ENCODE measurements at regions not wholly inside any gene's neighbourhood (a gene's known extent, or its start where the extent isn't known, plus 50 kb on each side); places are given as distances from the start of the nearest gene placed in this dataset.

DNA sequence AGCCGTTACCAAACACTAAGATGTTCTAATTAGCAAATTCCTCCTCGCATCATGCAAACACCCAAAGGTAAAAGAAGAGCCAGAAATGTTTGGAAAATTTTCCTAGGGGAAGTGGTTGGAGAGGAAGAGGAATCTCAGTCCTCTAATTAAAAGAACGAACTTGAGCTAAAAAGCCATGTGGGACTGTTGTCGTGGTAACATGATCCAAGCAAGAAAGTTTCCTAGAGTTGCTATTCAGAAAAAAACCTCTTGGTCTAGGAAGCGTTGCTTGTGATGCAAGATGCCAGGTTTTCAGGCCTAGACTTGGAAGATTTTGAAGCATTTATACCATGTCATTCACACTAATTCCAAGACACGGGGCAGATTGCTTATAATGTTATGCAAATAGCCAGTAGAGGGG, 106.8 kb upstream of the DOK5 start:
- no peak for ATAC-seq (ENCODE audit: low read depth in 2 of 2)
- H3K9me3 Mint-ChIP-seq = peaks cover 0 to 3% (median 0%) of the 10 kb centered on the region in 7 donors
- H3K4me3 Mint-ChIP-seq = no peak overlapping the region
- Histone ChIP-seq H3K4me3 (ENCODE audit: low read depth, low read length) (no peak overlapping the region), H3K27me3 (ENCODE audit: control insufficient read depth, insufficient read depth, low read length) (no peaks in the 10 kb centered on the region), H3K4me1 (ENCODE audit: control insufficient read depth, insufficient read depth, low read length, poor library complexity, severe bottlenecking) (no peaks in the 10 kb centered on the region), H3K27ac (ENCODE audit: insufficient read depth, low read length, poor library complexity, severe bottlenecking) (no peak overlapping the region), H3K9me3 (ENCODE audit: control insufficient read depth in 2 of 2, low read length in 2 of 2) (no peaks in the 10 kb centered on the region), H3K36me3 (ENCODE audit: control insufficient read depth, insufficient read depth, low read length) (no peaks in the 10 kb centered on the region)
- H3K4me1 Mint-ChIP-seq = no peaks in the 10 kb centered on the region
- peaks cover 8% of the 10 kb centered on the region for H3K27me3 Mint-ChIP-seq
- no peak overlapping the region for H3K27ac Mint-ChIP-seq
- no peaks in the 10 kb centered on the region for H3K36me3 Mint-ChIP-seq
- DNase-seq = no peak

DNA sequence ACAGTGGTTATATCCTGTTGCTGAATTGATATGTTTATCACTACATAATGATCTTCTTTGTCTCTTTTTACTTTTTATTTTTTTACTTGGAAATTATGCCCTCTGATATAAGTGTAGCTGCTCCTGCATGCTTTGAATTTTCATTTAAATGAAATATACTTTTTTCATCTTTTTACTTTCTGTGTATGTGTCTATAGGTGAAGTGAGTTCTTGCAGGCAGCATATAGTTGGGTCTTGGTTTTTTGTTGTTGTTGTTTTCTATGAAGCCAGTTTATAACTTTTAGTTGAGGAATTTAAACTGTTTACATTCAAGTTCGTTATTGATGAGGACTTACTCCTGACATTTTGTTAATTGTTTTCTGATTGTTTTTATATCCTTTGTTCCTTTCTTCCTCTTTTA, 103.1 kb upstream of the DOK5 start:
- no peaks in the 10 kb centered on the region for H3K36me3 ChIP-seq (ENCODE audit: control insufficient read depth, insufficient read depth, low read length)
- no peak overlapping the region for H3K4me3 Mint-ChIP-seq
- no peaks in the 10 kb centered on the region for H3K4me1 ChIP-seq (ENCODE audit: control insufficient read depth, insufficient read depth, low read length, poor library complexity, severe bottlenecking)
- no peaks in the 10 kb centered on the region for H3K36me3 Mint-ChIP-seq
- H3K9me3 Mint-ChIP-seq = peaks cover 0 to 4% (median 0%) of the 10 kb centered on the region in 7 donors
- no peak overlapping the region for H3K27ac ChIP-seq (ENCODE audit: insufficient read depth, low read length, poor library complexity, severe bottlenecking)
- no peak for ATAC-seq (ENCODE audit: low read depth in 2 of 2)
- H3K27me3 ChIP-seq (ENCODE audit: control insufficient read depth, insufficient read depth, low read length) = no peaks in the 10 kb centered on the region
- no peaks in the 10 kb centered on the region for H3K4me1 Mint-ChIP-seq
- H3K27me3 Mint-ChIP-seq = peaks cover 8% of the 10 kb centered on the region
- no peak for DNase-seq
- no peak overlapping the region for H3K4me3 ChIP-seq (ENCODE audit: low read depth, low read length)
- H3K9me3 ChIP-seq (ENCODE audit: control insufficient read depth in 2 of 2, low read length in 2 of 2) = no peaks in the 10 kb centered on the region
- H3K27ac Mint-ChIP-seq = no peak overlapping the region

DNA sequence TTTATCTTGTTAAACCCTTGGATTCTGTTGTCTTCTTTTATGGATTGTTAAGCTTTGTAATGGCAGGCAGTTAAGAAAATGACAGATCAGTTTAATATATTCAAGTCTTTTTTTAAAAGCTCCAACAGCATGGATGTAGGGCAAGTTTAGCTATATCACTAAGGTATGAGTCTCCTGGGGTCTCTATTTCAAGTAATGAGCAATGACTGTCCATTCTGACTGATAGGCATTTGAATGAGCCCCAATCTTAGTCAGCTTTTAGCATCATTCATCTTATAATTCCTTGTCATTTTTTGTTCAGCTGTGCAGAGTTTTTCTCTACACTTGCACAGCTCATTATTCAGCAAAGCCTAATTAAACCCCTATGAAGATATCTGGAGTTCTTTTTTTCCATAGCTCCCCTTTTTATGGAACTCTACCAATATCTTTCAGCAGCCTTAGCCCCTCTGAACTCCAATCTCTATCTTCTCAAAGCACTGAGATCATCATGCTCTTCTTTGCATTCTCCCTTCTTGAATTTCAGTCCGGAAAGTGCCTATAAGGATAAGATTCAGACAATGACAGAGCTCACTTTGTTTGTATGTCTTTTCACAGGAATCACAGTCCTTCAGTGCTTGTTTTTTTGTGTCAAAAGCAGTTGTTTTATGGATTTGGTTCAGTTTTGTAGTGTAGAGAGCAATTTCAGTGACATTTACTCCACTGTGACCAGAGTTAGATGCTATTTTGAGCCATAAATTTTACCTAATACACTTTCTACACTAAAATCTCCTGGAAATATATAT, 97.2 kb upstream of the DOK5 start:
- DNase-seq (no peak), ATAC-seq (ENCODE audit: low read depth in 2 of 2) (no peak)
- Mint-ChIP-seq H3K9me3 (peaks cover 0 to 4% (median 0%) of the 10 kb centered on the region in 7 donors), H3K27ac (no peak overlapping the region), H3K27me3 (peaks cover 8% of the 10 kb centered on the region), H3K36me3 (no peaks in the 10 kb centered on the region), H3K4me3 (no peak overlapping the region), H3K4me1 (no peaks in the 10 kb centered on the region)
- Histone ChIP-seq H3K4me1 (ENCODE audit: control insufficient read depth, insufficient read depth, low read length, poor library complexity, severe bottlenecking) (no peaks in the 10 kb centered on the region), H3K27me3 (ENCODE audit: control insufficient read depth, insufficient read depth, low read length) (peaks cover 2% of the 10 kb centered on the region), H3K4me3 (ENCODE audit: low read depth, low read length) (no peak overlapping the region), H3K9me3 (ENCODE audit: control insufficient read depth in 2 of 2, low read length in 2 of 2) (no peaks in the 10 kb centered on the region), H3K27ac (ENCODE audit: insufficient read depth, low read length, poor library complexity, severe bottlenecking) (no peak overlapping the region), H3K36me3 (ENCODE audit: control insufficient read depth, insufficient read depth, low read length) (no peaks in the 10 kb centered on the region)

DNA sequence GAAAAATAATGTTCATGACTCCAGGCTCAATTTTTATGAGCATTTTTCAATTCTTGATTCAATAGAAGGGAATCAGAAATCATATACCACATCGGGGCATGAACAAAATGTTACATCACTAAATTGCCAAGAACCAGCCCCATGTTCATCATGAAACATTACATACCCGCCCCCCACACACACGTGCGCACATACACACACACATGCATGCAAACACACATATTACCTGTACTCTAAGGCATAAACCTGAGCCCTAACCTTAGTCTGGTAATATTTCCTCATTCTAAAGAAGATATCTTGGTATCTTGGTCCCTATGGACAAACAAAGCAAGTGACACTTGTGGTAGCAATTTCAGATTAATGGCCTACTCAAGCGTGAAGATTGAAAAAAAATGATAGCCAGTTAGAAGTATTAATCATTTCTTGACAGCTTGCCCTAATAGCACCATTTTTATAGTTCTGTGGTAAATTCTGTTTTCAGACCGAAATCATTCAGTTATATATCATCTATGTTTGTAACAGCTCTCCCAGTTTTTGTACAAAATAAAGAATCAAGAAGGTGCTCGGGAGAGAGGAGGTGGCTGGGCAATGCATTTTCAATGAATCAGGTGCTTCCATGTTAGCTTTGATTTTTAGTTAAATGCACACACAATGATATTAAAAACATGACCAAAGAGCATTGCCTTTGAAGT, 95.4 kb upstream of the DOK5 start:
- H3K9me3 ChIP-seq (ENCODE audit: control insufficient read depth in 2 of 2, low read length in 2 of 2) = no peaks in the 10 kb centered on the region
- Mint-ChIP-seq H3K36me3 (no peaks in the 10 kb centered on the region), H3K27me3 (peaks cover 8% of the 10 kb centered on the region), H3K9me3 (peaks cover 0 to 3% (median 0%) of the 10 kb centered on the region in 7 donors), H3K4me1 (no peaks in the 10 kb centered on the region), H3K4me3 (no peak overlapping the region), H3K27ac (no peak overlapping the region)
- H3K27ac ChIP-seq (ENCODE audit: insufficient read depth, low read length, poor library complexity, severe bottlenecking) = no peak overlapping the region
- ATAC-seq (ENCODE audit: low read depth in 2 of 2) = no peak
- H3K4me3 ChIP-seq (ENCODE audit: low read depth, low read length) = no peak overlapping the region
- DNase-seq = no peak
- no peaks in the 10 kb centered on the region for H3K4me1 ChIP-seq (ENCODE audit: control insufficient read depth, insufficient read depth, low read length, poor library complexity, severe bottlenecking)
- no peaks in the 10 kb centered on the region for H3K36me3 ChIP-seq (ENCODE audit: control insufficient read depth, insufficient read depth, low read length)
- peaks cover 2% of the 10 kb centered on the region for H3K27me3 ChIP-seq (ENCODE audit: control insufficient read depth, insufficient read depth, low read length)

DNA sequence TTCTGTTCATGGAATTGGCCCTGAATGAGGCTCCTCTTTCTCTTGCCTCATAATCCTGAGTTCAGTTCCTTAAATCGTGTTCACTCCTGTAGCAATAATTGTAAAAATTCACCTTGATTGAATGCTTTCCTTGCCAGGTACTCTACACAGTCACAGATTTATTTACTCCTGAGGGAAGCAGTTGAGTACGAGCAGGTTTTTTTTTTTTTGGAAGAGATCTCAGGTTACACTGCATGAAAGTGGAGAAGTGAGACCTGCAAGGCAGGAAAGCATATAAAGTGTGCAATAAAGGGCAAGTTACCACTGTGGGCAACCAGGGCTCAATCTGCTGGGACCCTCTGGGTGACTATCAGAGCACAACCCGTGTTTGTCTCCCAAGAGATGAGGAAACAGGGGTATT, 93.0 kb upstream of the DOK5 start:
- Mint-ChIP-seq H3K27ac (no peak overlapping the region), H3K9me3 (peaks cover 0 to 3% (median 0%) of the 10 kb centered on the region in 7 donors), H3K36me3 (no peaks in the 10 kb centered on the region), H3K4me1 (no peaks in the 10 kb centered on the region), H3K27me3 (peaks cover 8% of the 10 kb centered on the region), H3K4me3 (no peak overlapping the region)
- peaks cover 2% of the 10 kb centered on the region for H3K27me3 ChIP-seq (ENCODE audit: control insufficient read depth, insufficient read depth, low read length)
- DNase-seq (no peak), ATAC-seq (ENCODE audit: low read depth in 2 of 2) (no peak)
- H3K36me3 ChIP-seq (ENCODE audit: control insufficient read depth, insufficient read depth, low read length) = no peaks in the 10 kb centered on the region
- H3K4me1 ChIP-seq (ENCODE audit: control insufficient read depth, insufficient read depth, low read length, poor library complexity, severe bottlenecking) = no peaks in the 10 kb centered on the region
- no peaks in the 10 kb centered on the region for H3K9me3 ChIP-seq (ENCODE audit: control insufficient read depth in 2 of 2, low read length in 2 of 2)
- no peak overlapping the region for H3K27ac ChIP-seq (ENCODE audit: insufficient read depth, low read length, poor library complexity, severe bottlenecking)
- H3K4me3 ChIP-seq (ENCODE audit: low read depth, low read length) = no peak overlapping the region

DNA sequence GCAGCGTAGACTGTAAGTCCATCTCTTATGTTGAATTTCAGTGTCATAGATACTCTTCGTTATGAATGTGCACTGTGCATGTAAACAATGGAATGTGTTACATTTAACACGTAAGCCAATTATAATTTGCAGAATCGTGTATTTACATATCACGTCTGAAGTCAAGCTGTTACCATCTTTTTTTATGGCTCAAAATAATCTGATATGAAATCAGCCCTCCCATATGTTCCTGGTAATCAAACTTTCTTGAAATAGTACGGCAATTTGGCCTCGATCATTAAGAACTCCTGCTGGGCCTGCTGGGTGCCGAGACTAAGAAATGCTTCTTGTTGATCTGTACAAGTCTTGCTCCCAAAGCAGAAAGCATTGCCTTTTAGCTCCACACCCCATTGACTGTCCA, 89.6 kb upstream of the DOK5 start:
- Mint-ChIP-seq H3K27ac (no peak overlapping the region), H3K4me3 (no peak overlapping the region), H3K4me1 (no peaks in the 10 kb centered on the region), H3K27me3 (peaks cover 5% of the 10 kb centered on the region), H3K9me3 (peaks cover 0 to 3% (median 0%) of the 10 kb centered on the region in 7 donors), H3K36me3 (no peaks in the 10 kb centered on the region)
- DNase-seq (no peak), ATAC-seq (ENCODE audit: low read depth in 2 of 2) (no peak)
- Histone ChIP-seq H3K36me3 (ENCODE audit: control insufficient read depth, insufficient read depth, low read length) (no peaks in the 10 kb centered on the region), H3K9me3 (ENCODE audit: control insufficient read depth in 2 of 2, low read length in 2 of 2) (no peaks in the 10 kb centered on the region), H3K27ac (ENCODE audit: insufficient read depth, low read length, poor library complexity, severe bottlenecking) (no peak overlapping the region), H3K4me3 (ENCODE audit: low read depth, low read length) (no peak overlapping the region), H3K4me1 (ENCODE audit: control insufficient read depth, insufficient read depth, low read length, poor library complexity, severe bottlenecking) (no peaks in the 10 kb centered on the region), H3K27me3 (ENCODE audit: control insufficient read depth, insufficient read depth, low read length) (peaks cover 1% of the 10 kb centered on the region)

DNA sequence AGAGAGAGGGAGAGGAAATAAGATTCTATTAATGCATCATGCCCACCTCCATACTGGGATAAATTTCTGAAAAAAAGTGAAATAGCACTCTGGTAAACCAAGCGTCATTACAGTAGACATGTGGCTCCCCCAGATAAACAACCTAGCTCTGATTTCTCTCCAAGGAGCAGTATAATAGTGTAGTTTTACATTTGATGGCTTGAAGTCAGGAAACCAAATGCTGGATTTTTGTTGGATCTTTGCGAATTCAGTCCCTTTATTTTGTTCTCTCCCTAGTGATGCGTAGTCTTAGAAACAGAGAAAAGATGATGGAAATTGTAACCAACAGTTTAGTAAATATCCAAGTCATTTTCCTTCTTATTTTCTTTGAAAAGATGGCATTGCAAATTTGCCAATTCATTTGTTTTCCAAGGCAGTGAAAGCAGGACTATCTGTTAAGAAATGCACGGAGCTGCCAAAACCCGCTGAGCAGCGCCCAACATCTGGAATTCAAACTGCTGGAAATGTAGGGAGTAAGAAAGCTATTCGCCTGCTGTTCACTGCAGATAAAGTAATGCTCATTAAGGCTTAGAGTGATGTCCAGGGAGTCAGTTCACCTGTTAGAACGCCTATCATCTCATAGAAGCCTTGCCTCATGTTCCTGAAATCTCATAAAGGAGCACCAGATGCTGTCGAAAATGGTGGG, 85.7 kb upstream of the DOK5 start:
- H3K27me3 Mint-ChIP-seq = no peaks in the 10 kb centered on the region
- Histone ChIP-seq H3K4me3 (ENCODE audit: low read depth, low read length) (no peak overlapping the region), H3K27ac (ENCODE audit: insufficient read depth, low read length, poor library complexity, severe bottlenecking) (no peak overlapping the region), H3K36me3 (ENCODE audit: control insufficient read depth, insufficient read depth, low read length) (no peaks in the 10 kb centered on the region), H3K27me3 (ENCODE audit: control insufficient read depth, insufficient read depth, low read length) (no peaks in the 10 kb centered on the region), H3K9me3 (ENCODE audit: control insufficient read depth in 2 of 2, low read length in 2 of 2) (no peaks in the 10 kb centered on the region), H3K4me1 (ENCODE audit: control insufficient read depth, insufficient read depth, low read length, poor library complexity, severe bottlenecking) (no peaks in the 10 kb centered on the region)
- no peak for DNase-seq
- no peak overlapping the region for H3K27ac Mint-ChIP-seq
- H3K36me3 Mint-ChIP-seq = no peaks in the 10 kb centered on the region
- no peak overlapping the region for H3K4me3 Mint-ChIP-seq
- no peak for ATAC-seq (ENCODE audit: low read depth in 2 of 2)
- peaks cover 0 to 2% (median 0%) of the 10 kb centered on the region in 7 donors for H3K9me3 Mint-ChIP-seq
- H3K4me1 Mint-ChIP-seq = no peaks in the 10 kb centered on the region

Measured in CD4-positive, CD25-positive, alpha-beta regulatory T cell (primary cell).